ENCODE measurements at regions not wholly inside any gene's neighbourhood (a gene's known extent, or its start where the extent isn't known, plus 50 kb on each side); places are given as distances from the start of the nearest gene placed in this dataset.

DNA sequence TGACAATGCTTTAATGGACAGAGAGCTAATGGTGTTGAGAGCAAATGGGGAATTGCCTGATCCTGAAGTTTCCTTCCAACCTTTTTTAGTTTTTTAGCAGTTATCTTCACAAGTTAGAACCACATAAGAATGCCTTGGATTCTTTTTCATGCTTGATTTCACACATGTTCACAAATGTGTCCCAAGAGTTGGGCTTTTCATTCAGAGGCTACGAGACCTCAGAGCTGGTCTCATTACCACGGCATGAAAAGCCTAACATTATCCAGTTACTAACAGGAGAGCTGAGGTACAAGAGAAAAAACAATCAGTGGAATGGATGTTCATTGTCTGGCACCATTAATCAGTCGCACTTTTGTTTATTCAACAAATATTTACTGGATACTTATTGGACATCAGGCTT lies 340.6 kb downstream of the ZNF326 start:
- TF ChIP-seq POLR2AphosphoS5 (IDR thresholded peaks at IDR 0.05) (no peak), POLR2A (IDR thresholded peaks at IDR 0.05) (no peak)
- TF ChIP-seq, protein P1, sequence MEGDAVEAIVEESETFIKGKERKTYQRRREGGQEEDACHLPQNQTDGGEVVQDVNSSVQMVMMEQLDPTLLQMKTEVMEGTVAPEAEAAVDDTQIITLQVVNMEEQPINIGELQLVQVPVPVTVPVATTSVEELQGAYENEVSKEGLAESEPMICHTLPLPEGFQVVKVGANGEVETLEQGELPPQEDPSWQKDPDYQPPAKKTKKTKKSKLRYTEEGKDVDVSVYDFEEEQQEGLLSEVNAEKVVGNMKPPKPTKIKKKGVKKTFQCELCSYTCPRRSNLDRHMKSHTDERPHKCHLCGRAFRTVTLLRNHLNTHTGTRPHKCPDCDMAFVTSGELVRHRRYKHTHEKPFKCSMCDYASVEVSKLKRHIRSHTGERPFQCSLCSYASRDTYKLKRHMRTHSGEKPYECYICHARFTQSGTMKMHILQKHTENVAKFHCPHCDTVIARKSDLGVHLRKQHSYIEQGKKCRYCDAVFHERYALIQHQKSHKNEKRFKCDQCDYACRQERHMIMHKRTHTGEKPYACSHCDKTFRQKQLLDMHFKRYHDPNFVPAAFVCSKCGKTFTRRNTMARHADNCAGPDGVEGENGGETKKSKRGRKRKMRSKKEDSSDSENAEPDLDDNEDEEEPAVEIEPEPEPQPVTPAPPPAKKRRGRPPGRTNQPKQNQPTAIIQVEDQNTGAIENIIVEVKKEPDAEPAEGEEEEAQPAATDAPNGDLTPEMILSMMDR (IDR thresholded peaks at IDR 0.05), result no peak

All from transverse colon (tissue), 4 donors.